Small intestine (tissue), 7 donors: ENCODE measurements at regions not wholly inside any gene's neighbourhood (a gene's known extent, or its start where the extent isn't known, plus 50 kb on each side); places are given as distances from the start of the nearest gene placed in this dataset.
"Not testable (repeated sequence)": the region's sequence is repeated elsewhere in the genome, so short reads cannot be mapped to it uniquely, and the experiment has no call there.

ENCODE experiments used
- DNase-seq, 2 donors: peaks; one replicate each; pipeline versions ENCODE4 v3.0.0 to v3.0.0-alpha.2; 2013
- FAIRE-seq: peaks from 2 replicates; lab custom pipeline; 2012; peaks lifted over from hg19 to GRCh38; lab: Jason Lieb, UNC
- H3K27ac ChIP-seq, 3 donors: one replicate each; pipeline ENCODE4 v1.5.1; 2013; ENCODE audit warnings: low read length in 2 of 3, mild to moderate bottlenecking in 2 of 3, control low read depth in 1 of 3, inconsistent platforms in 1 of 3, low read depth in 1 of 3, moderate library complexity in 1 of 3
- H3K27me3 ChIP-seq, 3 donors: one replicate each; pipeline ENCODE4 v1.6.1; 2013; ENCODE audit warnings: low read length in 3 of 3, inconsistent platforms in 1 of 3; ENCODE audit not compliant: control insufficient read depth in 3 of 3, insufficient read depth in 3 of 3
- H3K36me3 ChIP-seq, 3 donors: one replicate each; pipeline ENCODE4 v1.6.1; 2013; ENCODE audit warnings: low read length in 3 of 3, inconsistent platforms in 1 of 3, low read depth in 1 of 3, mild to moderate bottlenecking in 1 of 3, moderate library complexity in 1 of 3; ENCODE audit not compliant: control insufficient read depth in 3 of 3, insufficient read depth in 2 of 3
- H3K4me1 ChIP-seq, 3 donors: one replicate each; pipeline ENCODE4 v1.6.1; 2013; ENCODE audit warnings: low read length in 2 of 3, inconsistent platforms in 1 of 3, low read depth in 1 of 3, mild to moderate bottlenecking in 1 of 3, moderate library complexity in 1 of 3; ENCODE audit not compliant: control insufficient read depth in 3 of 3, insufficient read depth in 2 of 3
- H3K4me3 ChIP-seq, 3 donors: one replicate each; pipeline ENCODE4 v1.5.1; 2013; ENCODE audit warnings: low read length in 3 of 3, control low read depth in 1 of 3, inconsistent platforms in 1 of 3, low read depth in 1 of 3, mild to moderate bottlenecking in 1 of 3, moderate library complexity in 1 of 3
- H3K9me3 ChIP-seq, 2 donors: one replicate each; pipeline ENCODE4 v1.6.1; 2013; ENCODE audit warnings: low read depth in 1 of 2, low read length in 1 of 2; ENCODE audit not compliant: control insufficient read depth in 2 of 2, insufficient read depth in 1 of 2
- WGBS, 3 donors: extraction: QIAGEN DNeasy Blood & Tissue Kit; methylation state at CpG; one replicate each; pipeline ENCODE4 v1.1.7; 2013; 5-methylcytosine and 5-hydroxymethylcytosine counted together
- donor health status: healthy with polysubstance abuse.
- donor health status: control.
- donor health status: control.
- donor health status: Bipolar disorder and iron deficiency.
- donor health status: healthy.

DNA sequence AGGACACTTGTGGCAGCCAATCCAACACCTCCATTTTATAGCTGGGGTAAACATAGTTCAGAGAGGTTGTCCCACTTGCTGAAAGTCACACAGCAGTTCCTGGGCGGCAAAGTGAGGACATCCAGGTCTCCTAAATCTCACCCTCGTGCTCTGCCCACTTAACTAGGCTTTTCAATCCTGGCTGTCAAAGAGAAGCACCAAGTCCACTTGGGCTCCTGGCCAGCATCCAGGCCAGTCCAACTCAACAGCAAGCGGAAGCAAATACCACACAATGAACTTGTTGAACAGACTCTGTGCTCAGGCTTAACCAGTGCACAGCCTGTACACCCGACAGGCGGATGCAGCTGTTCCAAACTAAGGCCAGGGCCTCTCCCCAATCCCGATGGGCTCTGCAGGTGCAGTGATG is 60.4 kb upstream of the SPN start:
- WGBS, 3 donors: 68 to 70% (median 69%) methylated on average over 6 of the region's 6 CpGs

DNA sequence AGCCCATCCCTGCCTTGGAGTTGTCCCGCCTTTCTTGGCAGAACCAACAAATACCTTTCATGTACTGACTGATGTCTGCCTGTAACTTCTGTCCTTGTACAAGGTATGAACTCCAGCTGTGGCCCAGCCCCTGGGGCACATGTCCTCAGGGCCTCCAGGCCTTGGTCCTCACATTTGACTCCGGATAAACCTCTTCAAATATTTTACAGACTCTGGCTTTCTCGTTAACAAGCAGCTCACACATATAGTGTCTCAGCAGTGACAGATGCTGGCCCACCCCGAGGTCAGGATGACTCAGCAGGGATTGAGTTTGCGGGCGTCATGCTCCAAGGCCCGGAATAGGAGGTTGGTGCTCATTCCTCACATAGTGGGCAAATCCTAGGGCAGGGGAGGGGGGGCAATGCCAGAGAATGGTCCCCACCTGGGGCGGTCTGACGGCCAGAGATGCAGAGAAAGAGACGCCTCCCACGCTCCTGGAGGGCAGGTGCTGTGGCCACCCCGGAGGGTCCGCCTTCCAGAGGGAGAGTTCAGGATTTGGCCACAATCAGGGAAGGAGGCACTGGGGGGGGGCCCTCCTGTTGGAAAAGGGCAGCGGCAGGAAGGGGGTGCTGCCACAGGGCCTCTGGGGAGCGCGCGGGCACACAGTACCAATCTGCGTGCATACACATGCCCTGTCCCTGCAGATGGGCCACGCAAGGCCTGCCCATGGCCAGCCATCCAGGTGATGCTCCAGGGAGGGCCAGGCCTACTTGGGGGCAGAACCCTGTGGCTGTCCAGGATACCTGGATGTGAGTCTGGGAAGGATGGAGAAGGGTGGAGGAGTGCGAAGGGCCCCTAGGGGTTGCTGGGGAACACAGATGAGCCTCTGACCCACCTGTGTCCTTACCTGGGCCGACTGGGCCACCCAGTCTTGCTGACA is 58.2 kb upstream of the SPN start:
- DNase-seq: peak; percentile 16 to 27
- H3K27ac ChIP-seq, H3K4me3 ChIP-seq, H3K4me1 ChIP-seq, H3K36me3 ChIP-seq, FAIRE-seq, H3K9me3 ChIP-seq, H3K27me3 ChIP-seq: not testable (repeated sequence)
- 68 to 75% (median 75%) methylated on average over 20 to 21 of the region's 21 CpGs for WGBS, 3 donors

More for the DNA sequence above, 60.4 kb upstream of the SPN start:
- not testable (repeated sequence) for H3K9me3 ChIP-seq, FAIRE-seq, DNase-seq, H3K36me3 ChIP-seq, H3K27me3 ChIP-seq, H3K27ac ChIP-seq, H3K4me3 ChIP-seq
- peaks cover 0 to 14% (median 0%) of the 10 kb centered on the region in 3 donors for H3K4me1 ChIP-seq

DNA sequence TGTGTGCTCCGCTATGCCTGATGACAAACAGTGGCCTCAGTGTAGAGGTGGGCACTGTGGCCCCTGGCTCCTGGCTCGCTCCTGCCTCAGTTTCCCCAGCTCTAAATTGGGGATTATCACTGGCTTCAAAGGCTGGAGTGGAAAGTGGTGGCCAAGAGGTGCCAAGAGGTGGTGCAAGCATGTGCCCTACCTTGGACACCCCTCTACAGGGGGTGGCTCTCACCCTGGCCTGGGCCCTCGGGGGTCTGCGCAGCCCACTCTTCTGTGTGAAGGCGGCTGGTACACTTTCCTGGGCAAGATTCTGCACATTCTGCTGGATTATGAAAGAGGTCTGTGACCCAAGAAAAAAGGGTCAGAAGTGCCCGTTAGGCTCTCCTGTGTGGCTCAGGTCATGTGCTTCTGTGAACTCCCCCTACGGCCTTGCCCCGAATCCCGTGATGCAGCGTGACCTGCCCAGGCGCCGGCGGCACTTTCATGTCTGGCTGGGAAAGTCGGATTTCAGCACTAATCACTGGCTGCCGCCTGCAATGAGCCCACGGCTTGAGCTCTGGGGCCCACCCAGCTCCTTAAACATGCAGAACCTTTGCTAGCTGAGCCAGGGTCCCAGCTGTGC is 57.3 kb upstream of the SPN start:
- not testable (repeated sequence) for FAIRE-seq, H3K4me1 ChIP-seq, H3K36me3 ChIP-seq, H3K4me3 ChIP-seq, H3K27ac ChIP-seq, H3K27me3 ChIP-seq, H3K9me3 ChIP-seq
- peak in 1 of 2 donors; percentile 28 for DNase-seq
- WGBS, 3 donors: 78 to 85% (median 79%) methylated on average over 16 of the region's 16 CpGs

DNA sequence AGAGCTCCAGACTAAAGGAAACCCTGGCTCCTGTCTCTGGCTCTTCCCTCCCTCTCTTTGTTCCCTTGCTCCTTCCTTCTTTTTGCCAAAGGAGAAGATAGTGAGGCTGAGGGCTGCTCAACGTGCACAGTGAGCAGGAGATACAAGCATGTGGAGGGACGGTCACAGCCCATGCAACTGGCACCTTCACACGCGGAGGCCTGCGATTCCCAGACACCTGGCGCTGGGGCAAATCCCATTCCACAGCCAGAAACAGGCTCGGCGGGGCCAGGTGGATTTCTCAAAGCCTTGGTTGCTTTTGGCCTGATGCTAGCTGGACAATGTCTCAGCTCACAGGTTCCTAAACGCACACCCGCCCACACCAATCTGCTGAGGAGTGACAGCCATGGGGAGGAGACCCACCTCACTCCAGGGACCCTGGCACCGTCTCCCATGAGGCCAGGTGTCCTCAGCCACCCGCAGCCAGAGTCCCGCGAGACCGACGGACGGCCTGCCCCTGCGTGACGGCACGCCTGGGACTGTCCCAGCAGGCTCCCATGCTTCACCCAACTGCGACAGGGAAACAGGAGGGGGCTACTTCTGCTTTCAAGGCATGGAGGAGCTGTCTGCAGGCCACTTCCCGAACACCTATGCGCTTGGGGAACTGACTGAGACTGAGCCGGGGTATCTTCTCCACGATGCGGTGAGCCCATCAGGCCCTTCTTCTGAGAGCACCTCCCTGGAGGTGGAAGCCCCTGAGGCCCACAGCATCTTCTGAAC is 56.2 kb upstream of the SPN start:
- not testable (repeated sequence) for H3K27ac ChIP-seq, H3K27me3 ChIP-seq, H3K4me1 ChIP-seq, H3K36me3 ChIP-seq, FAIRE-seq, H3K9me3 ChIP-seq, H3K4me3 ChIP-seq, DNase-seq
- WGBS, 3 donors: 86 to 90% (median 89%) methylated on average over 14 to 25 of the region's 26 CpGs

DNA sequence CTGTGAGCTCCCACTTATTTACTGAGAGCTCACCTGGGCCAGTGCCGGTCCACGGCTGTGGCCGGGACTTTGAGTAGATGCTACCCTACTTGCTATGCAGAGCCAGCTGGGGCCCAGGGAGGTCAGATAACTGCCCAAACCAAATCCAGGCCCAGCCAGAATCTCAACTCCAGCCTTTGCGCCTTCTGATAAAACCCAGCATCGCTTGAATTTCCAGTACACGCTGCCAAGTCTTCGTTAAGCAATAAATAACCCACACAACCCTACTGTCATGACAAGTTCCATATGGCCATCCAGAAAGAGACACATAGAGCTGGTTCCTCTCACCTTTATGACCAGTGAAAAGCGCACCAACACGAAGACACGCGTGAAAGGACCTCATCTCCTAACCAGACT is 55.6 kb upstream of the SPN start:
- H3K9me3 ChIP-seq, H3K27ac ChIP-seq, H3K4me1 ChIP-seq, H3K36me3 ChIP-seq, DNase-seq, FAIRE-seq, H3K4me3 ChIP-seq, H3K27me3 ChIP-seq: not testable (repeated sequence)
- WGBS, 3 donors: 70 to 80% (median 72%) methylated on average over 11 of the region's 11 CpGs

DNA sequence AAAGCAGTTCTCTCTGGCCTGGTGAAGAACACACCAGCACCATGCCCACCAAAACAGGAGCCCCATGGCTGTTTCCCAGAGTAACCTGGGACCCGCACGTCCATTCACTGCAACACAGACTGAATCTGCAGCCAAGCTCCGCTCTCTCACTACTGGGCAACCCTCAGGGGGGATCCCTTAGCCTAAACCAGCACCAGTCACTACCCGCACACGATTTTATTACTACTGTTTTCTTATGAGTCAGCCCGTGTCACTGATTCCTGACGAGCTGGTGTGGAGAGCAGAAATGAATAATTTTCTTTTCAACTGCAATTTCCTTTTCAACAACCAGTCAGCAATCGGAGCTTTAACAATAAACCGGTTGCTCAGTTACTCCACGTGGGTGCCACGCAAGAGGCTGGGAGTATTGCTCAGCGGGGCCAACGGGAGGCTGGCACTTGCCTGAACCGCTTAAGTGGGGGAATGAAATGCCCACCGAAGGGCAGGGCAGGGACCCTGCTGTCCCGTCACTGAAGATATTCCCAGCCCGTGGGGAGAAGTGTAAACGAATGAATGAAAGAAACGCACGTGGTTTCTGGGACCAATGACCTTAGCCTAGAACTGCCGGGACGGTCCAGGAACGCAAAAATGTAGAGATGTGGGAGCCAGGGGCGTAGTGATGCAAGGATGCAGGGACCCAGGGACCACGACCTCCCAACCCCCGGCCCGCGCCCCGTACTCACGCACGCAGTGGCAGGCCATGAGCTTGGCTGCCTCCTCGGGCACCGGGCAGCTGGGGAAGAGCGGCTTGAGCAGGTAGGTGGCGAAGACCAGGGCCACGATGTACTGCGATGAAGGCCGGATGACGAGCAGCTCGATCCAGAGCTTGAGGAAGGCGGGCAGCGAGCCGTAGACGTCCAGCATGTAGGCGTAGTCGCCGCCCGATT is 50.4 kb upstream of the SPN start:
- H3K9me3 ChIP-seq, H3K27me3 ChIP-seq, FAIRE-seq, H3K4me1 ChIP-seq, H3K36me3 ChIP-seq: not testable (repeated sequence)
- DNase-seq: peak; percentile 15 to 50
- H3K27ac ChIP-seq: peak overlapping the region in 1 of 3 donors; percentile 52
- 1% methylated on average over 23 to 44 of the region's 48 CpGs for whole genome bisulfite sequencing, 3 donors
- H3K4me3 ChIP-seq: peak overlapping the region; percentile 43 to 62 (median 45)
